T-helper 2 cell treated with Interferon-gamma antibody and Interleukin-4, amounts not matched to agents 100 ng/mL and 5 ng/mL, for 36 hours (primary cell): ENCODE measurements at regions not wholly inside any gene's neighbourhood (a gene's known extent, or its start where the extent isn't known, plus 50 kb on each side); places are given as distances from the start of the nearest gene placed in this dataset.

Experiments
- intact Hi-C: fragments of 100-400 bp; cut with micrococcal nuclease; formaldehyde crosslinking; loops from one replicate; pipeline ENCODE4 v1.15.1; 2023

- intact Hi-C loops, result no loop called here
These were observed 62.3 kb upstream of the COL11A1 start for GRCh38 chr1:103170609-103171008.

DNA sequence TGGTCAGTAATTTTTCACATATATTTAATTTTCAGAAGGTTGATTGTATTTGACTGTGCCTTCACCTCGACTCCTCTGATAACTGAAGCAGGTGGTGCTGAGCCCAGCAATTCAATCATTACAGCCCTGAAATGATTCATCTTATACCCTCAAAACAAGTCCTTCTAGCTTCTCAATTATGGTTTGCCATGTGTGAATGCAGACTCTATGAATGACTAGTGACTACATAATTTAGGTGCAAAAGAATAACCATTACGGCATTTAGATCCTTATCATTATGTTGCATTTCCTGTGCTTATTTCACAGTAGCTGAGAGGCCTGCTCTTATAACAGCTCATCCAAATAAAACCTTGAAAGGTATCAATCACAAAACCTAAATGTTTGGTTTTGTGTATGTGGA is 54.0 kb upstream of the COL11A1 start:
- intact Hi-C loops, result no loop called here

DNA sequence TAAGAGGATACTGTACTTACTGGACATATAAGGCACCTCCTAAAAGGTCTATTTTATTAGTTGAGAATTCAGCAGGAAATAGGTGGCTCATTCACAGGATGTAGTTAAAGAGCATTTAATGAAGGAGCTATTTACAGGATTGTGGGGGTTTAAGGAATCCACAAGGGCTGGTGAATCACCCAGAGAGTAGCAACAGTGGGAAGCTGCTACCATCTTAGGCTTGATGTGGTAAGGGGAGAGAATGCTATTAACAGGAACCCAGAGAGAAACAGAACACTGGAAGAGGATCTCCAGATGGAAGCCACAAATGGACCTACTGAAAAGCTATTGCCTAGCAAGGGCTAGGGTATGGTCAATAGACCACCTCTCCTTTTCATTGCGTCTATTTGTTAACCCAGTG is 52.0 kb upstream of the COL11A1 start:
- intact Hi-C loops, result no loop called here
